ENCODE measurements at regions not wholly inside any gene's neighbourhood (a gene's known extent, or its start where the extent isn't known, plus 50 kb on each side); places are given as distances from the start of the nearest gene placed in this dataset.
"Not testable (repeated sequence)": the region's sequence is repeated elsewhere in the genome, so short reads cannot be mapped to it uniquely, and the experiment has no call there.

DNA sequence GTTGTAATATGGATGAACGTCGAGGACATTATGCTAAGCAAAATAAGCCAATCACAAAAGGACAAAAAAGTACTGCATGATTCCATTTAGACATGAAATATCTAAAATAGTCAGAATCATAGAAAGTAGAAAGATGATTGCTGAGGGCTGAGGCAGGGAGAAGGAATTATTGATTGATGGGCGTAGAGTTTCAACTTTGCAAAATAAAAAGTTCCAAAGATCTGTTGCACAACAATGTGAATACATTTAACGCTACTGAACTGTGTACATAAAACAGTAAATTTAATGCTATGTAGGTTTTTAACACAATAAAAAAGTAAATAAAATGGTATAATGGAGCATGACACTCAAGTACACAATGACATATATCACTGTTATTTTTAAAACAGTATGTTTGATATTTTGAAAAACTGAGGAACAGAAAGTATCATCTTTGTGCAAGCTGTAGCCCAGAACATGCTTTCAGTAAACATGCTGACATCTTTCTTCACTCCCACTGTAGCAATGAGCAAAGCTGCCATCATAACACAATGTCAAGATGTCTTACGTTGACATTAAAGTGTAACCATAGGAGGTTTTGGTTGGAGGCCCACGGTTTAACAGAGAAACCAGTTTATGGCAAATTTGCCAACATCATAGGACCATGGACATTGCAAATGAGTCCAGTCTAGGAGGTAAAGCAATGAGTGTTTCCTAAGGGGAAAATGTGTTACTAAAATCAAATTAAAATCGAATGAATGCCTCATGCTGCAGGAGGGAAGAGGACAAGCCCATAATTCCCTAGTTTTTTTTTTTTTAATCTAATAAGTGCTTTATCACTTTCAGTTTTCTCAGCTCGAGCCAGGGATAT, 125.8 kb upstream of the SGCD start:
- no peak for DNase-seq (ENCODE audit: low spot score)

DNA sequence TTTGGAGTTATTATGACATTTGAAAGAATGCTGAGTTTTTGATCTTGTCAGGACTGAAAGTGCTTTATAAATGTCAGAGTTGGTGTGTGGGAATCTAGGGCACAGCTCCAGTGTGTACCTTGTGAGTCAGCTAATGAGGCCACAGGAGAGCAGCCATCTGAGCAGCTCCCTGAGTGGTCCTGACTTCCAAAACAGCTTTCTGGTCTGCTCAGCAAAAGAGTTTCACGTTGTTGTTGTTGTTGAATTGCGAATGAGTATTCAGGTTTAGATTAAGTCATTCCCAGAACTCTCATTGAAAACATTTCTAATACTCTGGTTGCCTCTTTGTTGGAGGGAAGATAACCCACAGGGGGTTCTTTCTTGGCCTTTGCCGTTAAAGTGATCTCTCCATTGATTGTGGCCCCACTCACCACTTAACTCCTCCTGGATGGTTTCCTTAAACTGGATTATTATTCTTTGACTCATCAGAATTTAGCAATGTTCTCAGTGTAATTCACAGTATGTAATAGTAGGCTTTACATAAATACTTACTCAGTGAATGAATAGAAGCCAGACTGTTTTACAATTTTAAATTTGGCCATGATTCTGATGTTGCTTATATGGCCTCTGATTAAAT, 125.1 kb upstream of the SGCD start:
- no peak for DNase-seq (ENCODE audit: low spot score)

DNA sequence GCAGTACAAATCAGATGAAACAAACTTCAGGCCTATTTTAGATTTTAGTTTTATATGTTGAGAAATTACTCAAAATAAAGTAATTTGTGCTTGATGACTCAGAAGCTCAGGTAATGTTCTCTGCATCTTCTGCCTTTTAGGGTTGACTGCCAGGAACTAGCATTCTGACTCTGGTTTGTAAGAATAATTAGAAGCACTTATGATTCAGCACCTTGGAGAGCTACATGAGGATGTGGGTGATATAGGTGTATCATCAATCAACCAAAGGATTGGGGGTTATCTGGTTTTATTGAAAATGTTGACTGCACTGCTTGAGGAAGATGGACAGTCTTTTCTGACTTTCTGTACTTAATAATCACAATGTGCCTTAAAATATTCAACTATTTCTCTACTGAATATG, 118.7 kb upstream of the SGCD start:
- no peak for DNase-seq (ENCODE audit: low spot score)

DNA sequence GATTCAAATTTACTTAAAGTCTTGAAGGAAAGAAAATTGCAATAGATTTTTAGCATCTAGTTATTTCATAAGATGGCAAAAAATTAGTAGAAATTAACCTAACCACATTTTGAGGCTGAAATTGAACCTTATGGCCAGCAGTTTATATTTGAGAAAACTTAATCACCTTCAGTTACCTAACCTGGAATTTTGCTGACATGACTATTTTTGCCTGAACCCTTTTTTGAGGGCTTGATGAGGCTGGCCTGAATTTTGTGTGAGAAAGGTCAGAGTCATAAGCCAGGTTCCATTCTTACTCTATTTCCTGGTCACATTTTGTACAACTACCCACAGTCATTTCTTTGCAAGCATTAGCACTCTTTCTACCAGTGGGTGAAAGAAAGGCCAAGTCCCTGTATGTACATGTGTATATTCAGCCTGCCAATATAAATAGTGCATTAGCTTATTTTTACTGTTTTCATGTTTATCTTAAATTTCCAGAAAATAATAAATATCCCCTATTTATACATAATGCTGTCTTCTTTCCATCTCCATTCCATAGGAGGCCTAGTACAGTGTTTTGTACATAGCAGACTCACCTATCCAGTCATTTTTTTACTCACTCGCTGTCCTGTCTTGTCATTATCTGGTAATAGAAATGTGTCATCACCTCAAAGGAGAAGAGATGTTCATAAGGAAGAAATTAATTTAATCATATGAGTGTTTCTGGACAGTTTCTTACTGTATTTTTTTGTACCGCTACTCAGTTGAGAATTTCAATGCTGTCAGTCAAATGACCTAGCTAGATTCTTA, 108.4 kb upstream of the SGCD start:
- no peak for DNase-seq (ENCODE audit: low spot score)

DNA sequence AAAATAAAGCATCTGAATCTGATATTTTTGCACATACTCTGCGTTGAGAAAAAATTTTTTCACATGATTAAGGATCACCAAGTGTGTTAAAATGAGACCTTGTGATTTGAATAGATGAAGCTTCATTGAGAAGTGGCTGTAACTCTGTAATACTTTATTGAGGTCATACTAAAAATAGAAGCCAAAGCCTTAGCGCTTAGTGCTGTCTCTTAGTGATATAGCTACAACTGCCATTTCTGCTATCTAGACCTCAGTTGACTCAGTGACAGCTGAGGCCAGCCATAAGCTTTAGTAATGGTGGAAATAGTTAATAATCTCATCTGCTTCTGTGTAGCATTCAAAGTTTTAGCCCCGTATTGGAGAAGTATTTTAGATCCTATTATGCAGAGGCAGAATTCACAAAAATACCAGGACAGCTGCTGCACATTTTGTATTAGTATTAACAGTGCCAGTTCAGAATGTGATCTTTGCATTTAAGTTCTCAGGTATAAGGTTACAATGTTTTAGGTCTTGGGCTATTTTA, 107.4 kb upstream of the SGCD start:
- DNase-seq (ENCODE audit: low spot score): no peak

DNA sequence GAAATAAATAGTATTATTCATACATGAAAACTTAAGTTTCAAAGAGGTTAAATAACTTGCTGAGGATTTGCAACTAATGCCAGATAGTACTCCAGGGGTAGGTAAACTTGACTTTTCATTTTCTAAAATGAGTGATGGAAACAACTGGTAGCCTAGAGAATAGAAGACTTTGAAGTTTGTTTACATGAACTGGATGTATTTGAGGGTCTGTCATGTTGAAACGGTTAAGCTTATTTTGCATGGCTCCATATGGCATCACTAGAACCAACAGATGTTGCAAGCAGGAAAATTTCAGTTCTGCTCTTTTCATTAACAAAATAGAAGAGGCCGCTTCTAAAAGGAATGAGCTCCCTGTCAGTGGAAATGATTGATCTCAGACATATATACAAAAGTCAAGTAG, 105.1 kb upstream of the SGCD start:
- no peak for DNase-seq (ENCODE audit: low spot score)

DNA sequence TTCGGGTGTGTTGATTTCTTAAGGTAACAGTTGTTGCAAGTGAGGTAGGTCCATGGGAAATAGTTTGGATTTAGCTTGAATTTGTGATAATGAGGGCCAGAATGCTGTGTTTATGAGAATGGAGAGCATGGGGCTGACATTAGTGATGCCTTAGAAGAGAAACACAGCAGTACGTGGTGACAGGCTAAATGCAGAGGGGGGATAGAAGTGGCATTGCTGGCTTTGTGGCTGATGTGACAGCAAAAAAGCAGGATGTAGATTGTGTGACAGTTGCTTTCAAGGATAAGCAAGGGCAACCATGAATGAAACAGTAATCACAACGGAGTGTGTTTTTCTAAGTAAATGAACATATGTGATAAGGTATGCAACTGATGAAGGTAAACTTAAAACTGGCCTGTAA, 103.4 kb upstream of the SGCD start:
- no peak for DNase-seq (ENCODE audit: low spot score)

DNA sequence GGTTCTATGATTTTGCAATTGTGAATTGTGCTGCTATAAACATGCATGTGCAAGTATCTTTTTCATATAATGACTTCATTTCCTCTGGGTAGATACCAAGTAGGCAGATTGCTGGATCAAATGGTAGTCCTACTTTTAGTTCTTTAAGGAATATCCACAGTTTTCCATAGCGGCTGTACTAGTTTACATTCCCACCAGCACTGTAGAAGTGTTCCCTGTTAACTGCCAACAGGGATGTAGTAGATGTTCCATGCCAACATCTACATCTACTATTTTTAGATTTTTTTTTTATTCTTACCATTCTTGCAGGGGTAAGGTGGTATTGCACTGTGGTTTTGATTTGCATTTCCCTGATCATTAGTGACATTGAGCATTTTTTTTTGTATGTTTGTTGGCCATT, 100.5 kb upstream of the SGCD start:
- DNase-seq (ENCODE audit: low spot score): not testable (repeated sequence)

DNA sequence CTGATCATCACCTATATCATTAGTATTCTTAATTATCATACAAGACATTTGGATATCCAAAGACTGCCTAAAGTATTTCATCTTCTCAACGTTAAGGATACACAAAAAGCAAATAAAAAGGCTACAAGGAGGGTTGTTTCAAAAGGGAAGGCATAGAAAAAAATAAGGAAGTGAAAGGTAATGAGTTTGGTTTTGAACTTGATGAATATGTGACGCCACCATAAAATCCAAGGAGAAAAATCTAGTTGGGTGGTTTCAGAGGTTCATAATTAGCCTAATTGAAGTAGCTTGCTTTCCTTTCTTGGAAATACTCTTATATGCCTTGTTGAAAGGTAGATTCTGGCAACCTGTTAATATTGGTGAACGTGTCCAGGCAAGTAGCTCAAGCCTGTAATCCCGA, 96.1 kb upstream of the SGCD start:
- DNase-seq (ENCODE audit: low spot score): no peak

DNA sequence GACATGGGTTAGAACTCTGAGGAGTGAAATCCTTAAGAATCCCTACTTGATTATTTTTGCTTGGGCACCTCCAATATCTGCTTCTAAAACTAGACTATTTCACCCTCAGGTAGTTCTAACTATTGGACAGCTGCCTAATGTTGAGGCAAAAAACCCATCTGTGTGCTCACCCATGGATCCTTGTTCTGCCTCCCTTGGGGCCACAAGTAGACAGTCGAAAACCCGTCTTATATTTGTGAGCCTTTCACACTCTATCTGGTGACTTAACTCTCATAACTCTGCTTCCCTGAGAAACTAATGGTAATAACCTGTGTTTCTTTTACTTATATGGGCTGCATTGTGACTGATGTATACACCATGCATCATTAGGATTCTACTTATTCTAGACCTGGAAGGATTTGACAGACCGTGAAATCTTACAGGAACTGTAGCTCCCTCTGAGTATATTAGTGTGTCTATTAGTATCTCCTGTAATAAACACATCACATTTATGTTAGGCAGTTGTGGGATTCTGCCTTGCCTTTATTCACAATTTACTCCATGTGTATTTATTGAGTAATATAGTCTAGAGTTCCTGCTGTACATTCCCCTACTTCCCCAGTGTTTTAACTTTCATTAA, 94.6 kb upstream of the SGCD start:
- no peak for DNase-seq (ENCODE audit: low spot score)

DNA sequence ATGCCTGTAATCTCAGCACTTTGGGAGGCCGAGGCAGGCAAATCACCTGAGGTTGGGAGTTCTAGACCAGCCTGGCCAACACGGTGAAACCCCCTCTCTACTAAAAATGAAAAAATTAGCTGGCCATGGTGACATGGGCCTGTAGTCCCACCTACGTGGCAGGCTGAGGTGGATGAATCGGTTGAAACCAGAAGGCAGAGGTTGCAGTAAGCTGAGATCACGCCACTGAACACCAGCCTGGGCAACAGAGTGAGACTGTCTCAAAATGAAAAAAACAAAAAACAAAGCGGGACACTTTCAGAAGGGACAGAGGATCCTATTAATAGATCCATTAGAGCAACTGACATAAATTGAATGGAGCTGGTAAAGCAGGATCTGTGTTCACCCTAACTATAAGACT, 89.6 kb upstream of the SGCD start:
- DNase-seq (ENCODE audit: low spot score): no peak

DNA sequence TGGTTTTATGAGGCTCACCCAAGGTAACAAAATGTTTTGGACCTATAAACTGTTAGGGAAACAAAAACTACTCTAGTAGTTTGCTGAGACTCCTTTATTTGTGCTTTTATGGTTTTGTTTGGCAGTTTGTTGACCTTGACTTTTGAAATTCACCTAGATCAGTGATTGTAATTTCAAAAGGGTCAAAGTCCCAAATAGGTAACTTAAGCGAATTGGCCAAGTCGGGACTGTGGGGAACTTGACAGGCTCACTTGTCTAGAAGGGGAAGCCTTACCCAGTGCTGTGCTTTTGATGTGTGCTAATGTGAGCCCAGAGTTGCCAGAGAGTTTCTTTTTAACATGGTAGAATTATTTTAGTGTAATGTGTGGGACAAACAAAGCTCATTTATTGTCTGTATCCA, 87.2 kb upstream of the SGCD start:
- no peak for DNase-seq (ENCODE audit: low spot score)

DNA sequence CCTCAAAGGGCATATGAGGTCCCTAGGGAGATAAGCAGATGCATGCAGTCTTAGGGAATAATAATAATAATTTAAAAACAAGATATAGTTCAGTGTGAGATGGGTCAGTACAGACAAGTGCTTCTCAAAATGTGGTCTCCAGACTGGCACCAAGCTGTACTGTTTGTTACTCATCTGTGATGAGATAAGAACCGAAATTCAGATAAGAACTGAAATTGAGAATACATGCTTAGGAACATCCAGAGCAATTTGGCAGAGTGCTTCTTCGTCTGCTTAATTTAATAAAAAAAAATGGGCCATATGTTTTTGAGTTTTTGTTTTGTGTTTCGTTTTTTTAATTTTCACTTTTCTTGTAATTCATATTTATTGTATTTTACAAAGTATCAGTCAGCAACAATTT, 86.5 kb upstream of the SGCD start:
- no peak for DNase-seq (ENCODE audit: low spot score)

DNA sequence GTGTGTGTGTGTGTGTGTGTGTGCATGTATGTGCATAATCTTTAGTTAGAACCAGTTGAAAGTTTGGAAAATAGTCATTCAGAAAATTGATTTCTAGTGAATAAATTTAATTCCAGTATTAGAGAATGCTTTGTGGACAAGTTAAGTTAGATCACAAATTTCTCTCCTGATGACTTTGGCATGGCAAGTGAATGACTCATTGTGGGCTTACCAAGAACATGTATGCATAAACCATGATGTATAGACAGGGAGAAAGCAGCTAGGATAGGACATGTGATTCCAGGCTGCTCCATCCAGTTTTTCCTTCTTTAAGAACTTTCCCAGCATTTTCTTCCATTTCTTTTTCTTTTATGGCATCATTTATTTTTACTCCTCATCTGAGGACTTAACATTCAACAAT, 85.7 kb upstream of the SGCD start:
- DNase-seq (ENCODE audit: low spot score): no peak

DNA sequence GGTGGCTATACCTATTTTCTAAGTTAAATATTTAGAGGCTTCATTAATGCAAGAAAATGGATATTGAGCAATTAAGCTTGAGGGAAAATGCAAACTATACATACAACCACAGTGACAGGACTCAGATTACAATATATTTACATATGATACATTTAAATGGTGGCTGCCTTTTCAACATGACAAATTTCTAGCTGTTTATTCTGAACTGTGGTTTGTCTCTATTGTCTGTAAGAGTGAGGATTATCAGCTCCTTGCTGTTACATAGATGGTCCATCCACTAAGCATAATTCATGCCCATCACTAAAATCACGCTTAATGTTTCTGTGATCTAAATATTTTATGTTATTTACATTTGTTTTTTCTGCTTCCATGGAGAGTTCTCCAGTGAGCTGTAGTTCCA, 81.1 kb upstream of the SGCD start:
- no peak for DNase-seq (ENCODE audit: low spot score)

DNA sequence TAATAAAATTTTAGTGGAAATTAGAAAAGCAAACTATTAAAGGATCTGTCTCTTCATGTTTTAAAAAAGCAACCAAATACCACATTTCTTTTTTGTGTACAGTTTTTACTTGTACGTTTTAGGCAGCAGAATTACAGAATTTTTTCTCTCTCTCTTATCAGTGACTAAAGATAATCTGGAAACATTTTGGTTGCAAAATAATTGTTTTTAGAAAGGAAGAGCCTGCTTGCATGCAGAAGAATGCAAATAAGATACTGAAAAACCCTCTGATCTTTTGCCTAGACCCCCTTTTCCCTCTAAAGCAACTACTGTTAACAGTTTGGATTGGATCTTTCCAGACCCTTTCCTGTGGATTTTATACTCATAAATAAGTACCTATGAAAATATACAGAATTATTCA, 75.9 kb upstream of the SGCD start:
- DNase-seq (ENCODE audit: low spot score): no peak

DNA sequence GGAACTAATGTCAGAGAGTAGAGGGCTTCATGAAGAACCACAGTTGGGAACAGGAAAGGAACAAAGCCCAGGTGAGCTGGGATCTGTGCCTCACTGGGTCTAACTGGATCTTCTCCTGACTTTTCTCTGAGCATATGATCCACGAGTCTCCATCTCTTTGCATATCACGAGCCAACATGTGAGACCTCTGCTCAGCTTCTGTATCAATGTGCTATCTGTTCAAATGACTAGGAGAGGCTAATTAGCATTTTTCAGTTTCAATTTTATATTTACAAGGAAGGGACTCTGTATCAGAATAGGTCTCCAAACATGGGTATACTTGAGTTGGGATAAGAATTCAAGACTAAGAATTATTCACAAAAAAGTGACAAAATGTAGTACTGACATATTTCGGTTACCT, 73.8 kb upstream of the SGCD start:
- no peak for DNase-seq (ENCODE audit: low spot score)

DNA sequence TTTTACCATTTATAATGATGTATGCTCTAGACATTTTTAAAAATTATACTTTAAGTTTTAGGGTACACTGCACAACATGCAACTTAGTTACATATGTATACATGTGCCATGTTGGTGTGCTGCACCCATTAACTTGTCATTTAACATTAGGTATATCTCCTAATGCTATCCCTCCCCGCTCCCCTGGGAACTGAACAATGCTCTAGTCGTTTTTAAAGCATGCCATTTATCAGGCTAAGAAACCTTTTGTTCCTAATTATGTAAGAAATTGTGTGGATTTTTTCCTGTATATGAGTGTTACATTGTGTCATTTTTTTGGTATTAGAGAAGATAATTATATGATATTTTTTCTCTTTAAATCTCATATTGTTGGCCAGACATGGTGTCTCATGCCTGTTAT, 72.8 kb upstream of the SGCD start:
- no peak for DNase-seq (ENCODE audit: low spot score)

DNA sequence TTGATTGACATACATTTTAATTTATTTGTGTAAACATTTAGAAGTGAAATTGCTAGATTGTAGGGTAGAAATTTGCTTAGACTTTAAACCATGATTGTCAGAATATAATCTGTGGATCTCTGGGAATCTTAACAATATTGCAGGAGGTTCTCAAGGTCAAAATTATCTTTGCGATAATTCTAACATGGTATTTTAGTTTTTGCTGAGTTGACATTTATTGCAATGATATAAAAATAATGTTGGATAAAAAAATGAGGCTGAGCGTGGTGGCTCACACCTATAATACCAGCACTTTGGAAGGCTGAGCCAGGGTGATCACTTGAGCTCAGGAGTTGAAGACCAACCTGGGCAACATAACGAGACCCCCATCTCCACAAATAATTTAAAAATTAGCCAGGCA, 70.3 kb upstream of the SGCD start:
- DNase-seq (ENCODE audit: low spot score): no peak

DNA sequence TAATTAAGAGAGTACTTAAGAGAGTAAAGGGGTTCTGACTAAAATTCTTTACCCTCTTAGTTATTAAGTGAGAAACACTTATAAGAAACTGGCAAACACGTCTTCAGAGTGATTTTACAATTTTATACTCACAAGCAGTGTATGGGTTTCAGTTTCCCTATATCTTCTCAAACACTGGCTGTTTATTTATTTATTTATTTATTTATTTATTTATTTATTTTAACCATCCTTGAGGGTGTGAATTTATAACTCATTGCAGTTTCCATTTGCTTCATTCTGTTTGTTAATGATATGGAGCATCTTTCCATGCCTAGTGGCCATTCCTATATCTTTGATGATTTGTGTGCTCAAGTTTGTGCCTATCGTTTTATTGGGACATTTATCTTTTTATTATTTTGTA, 68.0 kb upstream of the SGCD start:
- DNase-seq (ENCODE audit: low spot score): no peak

DNA sequence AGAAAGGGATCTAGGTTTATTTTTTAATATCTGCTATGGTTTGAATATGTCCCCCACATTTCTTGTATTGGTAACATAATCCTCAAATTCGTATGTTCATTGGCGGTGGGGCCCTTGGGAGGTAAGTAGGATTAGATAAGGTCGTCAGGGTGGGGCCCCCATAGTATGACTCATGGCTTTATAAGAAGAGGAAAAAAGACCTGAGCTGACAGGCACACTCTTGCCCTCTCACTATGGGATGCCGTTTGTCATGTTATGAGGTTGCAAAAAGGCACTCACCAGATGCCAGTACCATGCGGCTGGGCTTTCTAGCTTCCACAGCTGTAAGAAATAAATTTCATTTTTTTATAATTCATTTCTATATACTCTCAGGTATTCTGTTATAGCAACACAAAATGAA, 67.3 kb upstream of the SGCD start:
- DNase-seq (ENCODE audit: low spot score): no peak

DNA sequence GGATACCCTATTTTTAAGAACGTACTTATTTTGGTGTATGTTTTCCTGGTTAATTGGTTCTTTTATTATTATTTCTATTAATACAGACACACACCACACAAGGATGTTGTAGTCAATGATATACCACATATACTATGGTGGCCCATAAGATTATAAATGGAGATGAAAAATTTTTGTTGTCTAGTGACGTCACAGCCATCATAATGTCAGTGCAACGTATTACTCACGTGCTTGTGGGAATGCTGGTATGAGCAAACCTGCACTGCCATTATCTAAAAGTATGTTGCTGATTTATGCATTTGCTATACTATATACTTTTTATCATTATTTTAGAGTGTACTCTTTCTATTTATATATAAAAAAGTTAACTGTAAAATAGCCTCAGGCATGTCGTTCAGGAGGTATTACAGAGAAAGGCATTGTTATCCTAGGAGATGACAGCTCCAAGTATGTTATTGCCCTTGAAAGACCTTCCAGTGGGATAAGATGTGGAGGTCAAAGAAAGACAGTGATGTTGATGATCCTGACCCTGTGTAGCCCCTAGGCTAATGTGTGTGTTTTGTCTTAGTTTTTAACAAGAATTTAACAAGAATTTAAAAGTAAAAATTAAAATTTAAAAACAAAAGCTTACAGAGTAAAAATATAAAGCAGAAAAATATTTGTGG, 65.6 kb upstream of the SGCD start:
- no peak for DNase-seq (ENCODE audit: low spot score)
